ENCODE measurements at regions not wholly inside any gene's neighbourhood (a gene's known extent, or its start where the extent isn't known, plus 50 kb on each side); places are given as distances from the start of the nearest gene placed in this dataset.

- no peak for DNase-seq (ENCODE audit: low read depth, low spot score)
Observed at GRCh38 chr2:239462191-239462515, 61.3 kb upstream of the HDAC4 start.

- DNase-seq (ENCODE audit: low read depth, low spot score): no peak
Observed at GRCh38 chr2:239461291-239462190, 60.7 kb upstream of the HDAC4 start.

GRCh38 chr2:239460780-239461179 is 60.0 kb upstream of the HDAC4 start:
- DNase-seq (ENCODE audit: low read depth, low spot score): no peak

GRCh38 chr2:239459606-239460005 is 58.8 kb upstream of the HDAC4 start:
- no peak for DNase-seq (ENCODE audit: low read depth, low spot score)

- DNase-seq (ENCODE audit: low read depth, low spot score): no peak
Observed at GRCh38 chr2:239459056-239459455, 58.2 kb upstream of the HDAC4 start.

GRCh38 chr2:239457586-239458445 is 57.0 kb upstream of the HDAC4 start:
- no peak for DNase-seq (ENCODE audit: low read depth, low spot score)

GRCh38 chr2:239456940-239457339 is 56.1 kb upstream of the HDAC4 start:
- no peak for DNase-seq (ENCODE audit: low read depth, low spot score)

- no peak for DNase-seq (ENCODE audit: low read depth, low spot score)
Observed at GRCh38 chr2:239455436-239456203, 54.8 kb upstream of the HDAC4 start.

GRCh38 chr2:239454507-239454906 is 53.7 kb upstream of the HDAC4 start:
- no peak for DNase-seq (ENCODE audit: low read depth, low spot score)
